GM18873 (cell line): ENCODE measurements at regions not wholly inside any gene's neighbourhood (a gene's known extent, or its start where the extent isn't known, plus 50 kb on each side); places are given as distances from the start of the nearest gene placed in this dataset.

ENCODE experiments used
- ATAC-seq: cut with Tn5 transposase; IDR thresholded peaks from one replicate; pipeline ENCODE4 v1.9.1; 2021; ENCODE audit warnings: mild to moderate bottlenecking, moderate library complexity, moderate number of reproducible peaks; ENCODE audit not compliant: unreplicated experiment, low FRiP score

DNA sequence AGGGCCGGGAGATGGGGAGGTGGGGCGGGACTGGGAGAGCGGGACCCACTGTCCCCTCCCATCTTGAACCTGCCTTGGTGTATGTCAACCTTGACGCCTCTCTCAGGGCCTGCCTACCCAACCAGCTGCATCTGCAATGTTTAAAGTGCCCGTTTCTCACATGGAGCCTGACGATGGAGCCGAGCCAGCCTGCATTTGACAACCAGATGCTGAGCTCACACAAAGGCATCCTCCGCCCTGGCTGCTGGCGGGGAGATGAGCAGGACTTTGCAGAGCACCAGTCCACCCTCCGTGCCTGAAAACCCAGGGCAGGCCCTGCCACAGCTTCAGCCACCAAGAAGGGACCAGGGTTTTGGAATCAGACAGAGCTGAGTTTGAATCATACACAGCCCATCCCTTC, 141.1 kb upstream of the SMIM23 start:
- no peak for ATAC-seq

- no peak for ATAC-seq
These were observed 139.2 kb upstream of the SMIM23 start for GRCh38 chr5:171646102-171647042.

DNA sequence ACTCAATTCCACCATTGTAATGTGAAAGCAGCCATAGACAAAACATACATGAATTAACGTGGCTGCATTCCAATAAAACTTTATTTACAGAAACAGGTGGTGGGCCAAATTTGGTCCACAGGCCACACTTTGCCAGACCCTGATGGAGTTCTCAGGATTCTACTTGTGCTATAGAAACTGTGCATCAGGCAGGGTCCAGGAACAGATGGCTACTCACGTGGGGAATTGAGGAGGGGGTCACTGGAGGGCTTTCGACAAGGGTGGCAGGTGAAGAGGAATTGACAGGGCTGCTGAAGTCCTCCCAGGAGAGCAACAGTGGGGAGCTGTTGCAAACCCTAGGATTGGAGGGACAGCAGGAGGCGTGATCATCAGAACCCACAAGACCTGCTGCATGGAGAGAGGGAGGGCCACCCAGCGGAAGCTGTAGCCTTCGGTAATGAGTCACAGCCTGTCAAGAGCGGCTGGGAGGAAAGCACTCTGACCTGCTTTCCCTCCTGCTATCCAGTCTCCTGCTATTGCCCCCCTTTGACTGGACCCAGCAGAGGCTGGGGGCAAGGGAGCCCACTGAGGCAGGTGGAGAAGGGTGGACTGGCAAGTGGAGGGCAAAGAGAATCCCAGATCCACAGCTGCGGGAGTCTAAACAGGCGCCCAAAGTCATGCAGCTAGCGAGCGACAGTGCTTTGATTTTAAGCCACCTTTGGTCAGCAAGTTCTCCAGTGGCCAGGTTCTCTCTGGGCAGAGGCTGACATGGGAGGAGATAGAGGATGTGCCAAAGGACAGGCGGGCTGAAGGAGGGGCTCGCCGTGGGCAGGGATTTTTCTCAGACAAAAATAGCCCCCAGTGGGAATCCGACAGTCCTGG, 138.3 kb upstream of the SMIM23 start:
- ATAC-seq: no peak

DNA sequence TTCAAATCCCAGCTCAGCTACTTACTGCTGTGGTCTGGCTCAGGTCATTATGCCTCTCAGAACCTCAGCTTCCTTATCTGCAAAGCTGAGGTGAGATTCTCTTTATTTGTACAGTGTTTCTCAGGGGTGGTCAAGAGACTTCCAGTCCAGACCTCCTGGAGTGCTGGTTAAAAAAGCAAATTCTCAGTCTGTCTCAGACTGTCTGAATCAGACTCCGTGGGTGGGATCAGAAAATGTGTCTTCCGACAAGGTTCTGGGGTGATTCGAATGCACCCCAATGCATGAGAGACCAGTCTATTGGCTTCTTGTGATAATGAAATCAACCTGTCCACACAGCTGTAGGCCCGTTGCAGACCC, 137.7 kb upstream of the SMIM23 start:
- no peak for ATAC-seq

DNA sequence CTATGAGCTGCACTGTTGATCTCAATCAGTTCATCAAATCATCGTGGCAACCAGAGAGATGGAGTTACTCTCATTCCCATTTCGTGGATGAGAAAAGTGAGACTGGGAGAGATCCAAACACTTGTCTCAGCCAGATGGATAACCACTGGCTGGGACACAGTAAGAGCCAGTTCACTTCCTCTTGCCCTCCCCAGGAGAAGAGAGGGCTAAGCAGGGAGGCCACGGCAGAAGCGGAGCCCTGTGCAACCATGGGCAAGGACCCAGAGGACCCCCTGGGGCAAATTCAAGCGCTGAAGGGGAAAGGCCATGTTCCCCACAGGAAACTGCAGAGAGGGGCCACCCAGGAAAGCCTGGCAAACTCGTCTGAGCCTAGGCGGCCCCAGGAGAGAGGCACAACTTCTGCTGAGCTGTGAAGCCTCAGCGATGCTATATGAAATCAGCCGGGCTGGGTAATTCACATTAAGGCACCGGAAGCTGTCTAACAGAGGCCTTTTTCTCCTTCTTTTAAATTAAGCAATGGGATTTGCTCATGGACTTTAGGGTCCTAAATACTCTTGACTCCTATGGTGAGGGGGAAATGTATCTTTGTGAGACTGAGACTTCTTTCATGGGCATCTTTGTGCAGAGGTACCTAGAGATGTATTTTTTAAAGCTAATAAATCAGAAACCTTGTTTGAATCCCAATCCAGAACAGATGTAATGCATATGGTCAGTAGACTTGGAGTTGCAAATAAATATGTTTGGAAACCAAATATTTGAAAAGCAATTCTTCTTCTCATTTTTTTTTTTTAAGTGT, 137.1 kb upstream of the SMIM23 start:
- no peak for ATAC-seq

DNA sequence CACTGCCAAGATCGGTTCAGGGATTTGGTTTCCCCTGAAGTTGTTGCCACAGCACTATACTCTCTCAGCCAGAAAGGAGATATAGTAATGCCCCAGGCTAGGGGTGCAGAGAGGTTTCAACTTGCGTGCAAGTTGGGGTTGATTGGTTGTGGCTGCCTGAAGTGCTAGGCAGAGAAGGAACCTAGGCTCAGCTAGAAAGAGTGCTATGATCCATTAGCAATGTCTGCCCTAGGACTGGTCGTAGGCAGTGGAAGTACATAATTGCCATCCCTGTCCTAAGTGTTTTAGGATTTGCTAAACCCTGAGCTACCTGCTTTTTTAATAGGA, 136.6 kb upstream of the SMIM23 start:
- no peak for ATAC-seq

GRCh38 chr5:171650597-171650996, 135.0 kb upstream of the SMIM23 start:
- no peak for ATAC-seq

GRCh38 chr5:171651102-171651501, 134.5 kb upstream of the SMIM23 start:
- ATAC-seq: no peak

DNA sequence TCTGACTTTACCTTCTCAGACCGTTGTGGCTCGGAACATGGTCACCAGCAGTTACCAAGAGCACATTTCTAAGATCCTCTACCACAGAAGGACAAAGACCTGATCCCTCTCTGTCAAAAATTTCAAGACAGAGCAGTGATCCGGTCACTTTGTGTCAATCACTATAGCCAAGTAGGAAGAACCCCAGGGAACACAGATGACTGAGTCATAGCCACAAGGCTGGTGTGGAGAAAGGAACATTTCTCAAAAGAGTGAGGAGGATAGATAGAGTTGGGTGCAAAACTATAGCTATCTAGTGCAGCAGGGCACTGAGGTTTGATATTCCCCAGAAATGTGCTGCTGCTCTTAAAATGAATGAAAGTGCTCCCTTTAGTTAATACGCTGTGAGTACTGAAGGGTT, 130.7 kb upstream of the SMIM23 start:
- no peak for ATAC-seq

DNA sequence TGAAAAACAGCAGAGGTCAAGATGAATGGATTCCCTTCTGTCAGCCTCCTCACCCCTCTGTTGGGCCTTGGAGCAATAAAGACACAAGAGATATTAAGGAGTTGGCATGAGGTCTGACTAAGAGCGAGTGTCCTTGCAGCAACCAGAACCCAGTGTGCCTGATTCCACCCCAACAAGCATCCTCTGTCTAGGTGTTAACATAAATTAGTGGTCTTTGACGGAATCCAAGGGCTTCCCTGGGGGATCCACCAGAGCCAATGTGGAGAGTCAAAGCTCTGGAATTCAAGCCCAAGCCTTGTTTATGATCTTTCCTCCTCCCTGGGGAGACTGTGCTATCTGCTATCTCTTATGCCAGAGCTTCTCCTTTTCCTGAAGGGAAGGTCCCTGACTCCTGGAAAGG, 128.1 kb upstream of the SMIM23 start:
- ATAC-seq: no peak

DNA sequence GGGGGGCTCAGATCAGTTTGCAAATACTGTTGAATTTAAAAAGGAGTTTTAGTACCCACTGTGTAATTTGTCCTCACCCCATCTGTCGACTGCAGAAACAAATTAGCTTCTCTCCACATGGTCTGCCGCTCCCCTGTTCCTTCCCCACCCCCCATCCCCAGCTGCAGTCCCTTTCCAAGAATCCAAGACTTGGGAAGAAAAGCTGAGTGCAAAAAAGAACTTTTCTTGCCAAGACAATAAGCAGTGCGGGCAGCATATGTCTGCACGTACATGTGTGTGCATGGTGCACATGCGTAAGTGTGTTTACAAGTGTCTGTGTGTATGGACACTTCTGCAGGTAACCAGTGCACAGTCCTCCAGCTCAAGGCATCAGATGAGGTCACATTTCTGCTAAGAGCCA, 125.7 kb upstream of the SMIM23 start:
- ATAC-seq: no peak

GRCh38 chr5:171660434-171660833, 125.2 kb upstream of the SMIM23 start:
- no peak for ATAC-seq

- no peak for ATAC-seq
These were observed 124.5 kb upstream of the SMIM23 start for GRCh38 chr5:171661143-171661542.

- ATAC-seq: no peak
These were observed 122.1 kb upstream of the SMIM23 start for GRCh38 chr5:171663311-171664085.

DNA sequence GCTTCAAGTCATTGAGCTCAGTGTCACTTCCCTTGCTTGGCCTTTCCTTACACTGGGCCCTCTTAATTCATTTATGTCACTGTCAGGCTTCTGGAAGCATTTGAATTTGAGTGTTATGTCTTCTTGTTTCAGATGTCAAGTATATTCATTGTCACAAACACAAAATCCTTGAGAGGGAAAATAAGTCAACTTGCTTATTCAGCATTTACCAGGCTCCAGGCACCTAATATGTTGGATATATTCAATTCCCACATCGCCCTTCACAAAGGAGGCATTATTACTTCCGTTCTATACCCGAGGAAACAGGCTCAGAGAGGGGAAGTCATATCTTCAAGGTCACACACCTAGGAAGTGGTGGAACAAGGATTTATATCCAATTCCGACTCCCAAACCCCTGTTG, 121.1 kb upstream of the SMIM23 start:
- ATAC-seq: no peak

GRCh38 chr5:171666815-171667214, 118.8 kb upstream of the SMIM23 start:
- ATAC-seq: no peak

GRCh38 chr5:171667341-171668096, 118.1 kb upstream of the SMIM23 start:
- no peak for ATAC-seq

- no peak for ATAC-seq
These were observed 117.6 kb upstream of the SMIM23 start for GRCh38 chr5:171668097-171668412.

- ATAC-seq: no peak
These were observed 116.0 kb upstream of the SMIM23 start for GRCh38 chr5:171669571-171669970.

GRCh38 chr5:171672556-171672955, 113.1 kb upstream of the SMIM23 start:
- ATAC-seq: no peak
